IPS-NIHi7 (cell line): ENCODE measurements at regions not wholly inside any gene's neighbourhood (a gene's known extent, or its start where the extent isn't known, plus 50 kb on each side); places are given as distances from the start of the nearest gene placed in this dataset.

Experiments used
- DNase-seq: peaks from one replicate; pipeline ENCODE4 v3.0.0; 2012; ENCODE audit warnings: mixed read lengths; ENCODE audit errors: extremely low spot score

GRCh38 chr13:111909971-111910671, 156.8 kb upstream of the SOX1 start:
- no peak for DNase-seq

- DNase-seq, result no peak
Measured at GRCh38 chr13:111911121-111911720, 155.7 kb upstream of the SOX1 start.

- DNase-seq, result no peak
Measured at GRCh38 chr13:111911754-111912452, 155.0 kb upstream of the SOX1 start.

GRCh38 chr13:111912453-111912866, 154.5 kb upstream of the SOX1 start:
- no peak for DNase-seq

- DNase-seq, result no peak
Measured at GRCh38 chr13:111912991-111913760, 153.8 kb upstream of the SOX1 start.

DNA sequence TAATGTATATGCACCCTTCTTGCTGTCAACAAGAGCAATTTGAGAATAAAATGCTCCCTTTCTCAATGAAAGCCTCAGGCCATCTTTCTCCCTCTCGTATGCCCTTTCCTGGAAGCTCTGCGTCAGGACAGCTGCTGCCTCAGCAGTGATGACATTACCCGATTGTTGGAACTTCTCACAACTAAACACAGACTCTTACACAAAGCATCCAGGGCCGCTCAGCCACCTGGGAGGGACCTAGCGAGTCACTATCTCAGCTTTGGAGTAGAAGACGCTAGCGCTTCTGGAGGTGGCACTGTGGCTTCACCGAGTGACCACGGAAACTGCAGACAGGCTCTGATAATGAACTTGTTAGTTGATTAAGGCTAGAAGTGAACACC, 153.2 kb upstream of the SOX1 start:
- DNase-seq, result no peak

DNA sequence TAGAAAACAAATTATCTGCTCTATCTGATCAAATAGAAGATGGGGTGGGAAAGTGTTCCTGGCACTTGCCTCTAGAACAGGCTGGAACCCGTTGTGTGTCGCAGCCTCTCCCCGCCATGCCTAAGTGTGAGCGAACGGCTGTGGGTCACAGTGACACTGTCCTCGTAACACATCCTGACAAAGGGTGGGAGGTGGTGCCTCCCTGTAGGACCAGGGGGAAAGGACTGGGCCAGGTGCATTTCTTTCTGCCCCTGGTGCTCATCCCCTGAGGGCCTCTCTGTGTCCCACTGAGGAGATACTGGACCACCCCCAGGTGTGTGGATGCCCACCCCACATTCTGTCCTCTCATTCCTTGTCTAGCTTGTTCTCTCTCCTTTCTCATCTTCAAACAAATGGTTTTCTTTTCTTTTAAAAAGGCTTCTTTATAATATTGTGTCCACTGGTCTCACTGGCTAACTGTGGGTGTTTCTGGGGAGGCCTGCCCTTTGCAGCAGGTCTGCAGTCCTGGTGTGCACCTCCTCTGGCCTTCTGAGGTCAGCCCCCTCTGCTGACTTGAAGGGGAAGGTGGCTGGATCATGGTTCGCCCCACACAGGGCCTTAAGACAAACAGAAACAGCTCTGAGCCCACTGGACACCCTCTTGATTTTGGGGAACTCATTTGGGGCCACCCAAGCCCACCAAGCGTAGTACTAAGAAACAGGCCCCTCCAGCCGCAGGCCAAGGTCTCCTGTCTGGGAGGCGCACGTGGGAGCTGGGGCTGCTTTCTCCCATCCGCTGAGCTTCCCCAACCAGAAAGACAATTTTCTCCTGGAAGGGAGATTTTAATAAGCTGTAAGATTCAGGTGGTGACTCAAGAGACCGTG, 152.5 kb upstream of the SOX1 start:
- DNase-seq, result no peak

DNA sequence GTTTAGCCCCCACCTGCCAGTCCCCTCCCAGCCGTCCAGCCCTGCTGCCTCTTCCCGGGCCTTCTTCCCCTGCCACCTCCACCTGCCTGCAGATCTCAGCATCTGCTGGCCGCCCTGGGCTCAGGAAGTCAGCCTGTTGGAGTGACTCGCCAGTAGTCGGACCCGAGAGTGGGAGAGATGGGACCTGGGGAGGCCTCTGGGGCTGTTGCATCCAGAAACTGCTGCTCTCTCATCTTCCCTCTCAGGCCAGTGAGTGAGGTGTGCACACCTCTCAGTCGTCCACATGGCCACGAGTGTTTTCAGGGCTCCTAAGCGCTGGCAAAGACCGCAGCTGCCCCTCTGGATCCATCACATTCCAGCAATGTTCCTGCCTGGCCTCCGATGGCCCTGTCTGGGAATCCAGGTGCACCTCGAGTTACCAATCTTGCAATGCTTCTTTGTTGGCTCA, 151.8 kb upstream of the SOX1 start:
- DNase-seq, result no peak

GRCh38 chr13:111916201-111916600, 150.7 kb upstream of the SOX1 start:
- DNase-seq, result no peak

DNA sequence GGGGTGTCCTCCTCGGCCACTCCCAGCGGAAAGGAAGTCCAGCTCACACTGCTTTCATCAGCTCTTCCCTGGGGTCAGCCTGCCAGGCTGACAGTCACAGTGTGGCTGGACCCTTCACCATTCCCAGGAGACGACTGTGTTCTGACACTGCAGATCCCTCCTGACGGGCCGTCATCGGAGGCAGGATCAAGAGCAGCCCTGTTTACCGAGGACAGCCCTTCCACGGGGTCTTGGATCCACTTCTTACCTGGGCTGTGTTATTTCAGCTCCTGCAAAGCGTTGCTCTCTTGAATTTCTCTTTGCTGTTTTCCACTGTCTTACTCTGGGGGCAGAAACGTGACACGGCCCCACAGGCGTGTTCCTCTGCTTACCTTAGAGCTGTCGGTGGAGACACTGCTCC, 149.9 kb upstream of the SOX1 start:
- no peak for DNase-seq

DNA sequence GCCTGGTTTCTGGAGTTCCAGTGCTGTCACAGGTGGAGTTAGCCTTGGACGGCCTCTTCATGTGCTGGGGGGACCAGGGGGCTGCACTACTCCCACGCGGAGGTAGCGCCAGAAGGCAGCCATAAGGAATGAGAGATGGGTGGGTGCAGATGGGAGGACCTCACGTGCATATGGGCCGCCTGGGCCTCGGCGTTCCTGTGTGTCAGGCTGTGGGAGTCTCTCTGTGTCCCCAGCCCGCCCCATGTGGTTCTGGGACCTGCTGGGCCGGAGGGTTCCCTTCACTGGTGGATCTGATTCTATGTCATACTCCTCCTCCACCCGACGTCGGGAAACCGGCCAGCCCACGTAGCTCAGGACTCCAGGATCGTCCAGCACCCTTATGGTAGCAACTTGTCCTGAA, 149.0 kb upstream of the SOX1 start:
- no peak for DNase-seq

- DNase-seq, result no peak
Measured at GRCh38 chr13:111919286-111919685, 147.7 kb upstream of the SOX1 start.

DNA sequence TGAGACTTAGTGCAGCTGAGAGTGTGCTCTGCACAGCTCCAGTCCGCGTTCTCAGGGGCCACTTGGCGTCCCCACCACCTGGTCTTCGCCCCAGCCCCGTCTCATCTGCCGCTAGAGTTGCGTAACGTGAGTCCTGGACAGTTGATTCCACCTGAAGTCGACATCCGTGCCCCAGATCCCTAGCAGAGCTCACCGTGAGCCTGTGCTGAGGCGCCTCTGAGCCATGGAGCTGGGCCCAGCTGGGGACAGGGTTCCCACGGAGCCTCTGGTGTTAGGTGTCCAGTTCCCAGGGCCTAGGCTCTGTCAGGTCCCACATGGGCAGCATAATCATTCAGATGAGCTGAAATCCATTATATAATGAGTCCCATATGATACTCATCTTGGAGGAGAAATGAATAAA, 147.1 kb upstream of the SOX1 start:
- DNase-seq, result no peak

DNA sequence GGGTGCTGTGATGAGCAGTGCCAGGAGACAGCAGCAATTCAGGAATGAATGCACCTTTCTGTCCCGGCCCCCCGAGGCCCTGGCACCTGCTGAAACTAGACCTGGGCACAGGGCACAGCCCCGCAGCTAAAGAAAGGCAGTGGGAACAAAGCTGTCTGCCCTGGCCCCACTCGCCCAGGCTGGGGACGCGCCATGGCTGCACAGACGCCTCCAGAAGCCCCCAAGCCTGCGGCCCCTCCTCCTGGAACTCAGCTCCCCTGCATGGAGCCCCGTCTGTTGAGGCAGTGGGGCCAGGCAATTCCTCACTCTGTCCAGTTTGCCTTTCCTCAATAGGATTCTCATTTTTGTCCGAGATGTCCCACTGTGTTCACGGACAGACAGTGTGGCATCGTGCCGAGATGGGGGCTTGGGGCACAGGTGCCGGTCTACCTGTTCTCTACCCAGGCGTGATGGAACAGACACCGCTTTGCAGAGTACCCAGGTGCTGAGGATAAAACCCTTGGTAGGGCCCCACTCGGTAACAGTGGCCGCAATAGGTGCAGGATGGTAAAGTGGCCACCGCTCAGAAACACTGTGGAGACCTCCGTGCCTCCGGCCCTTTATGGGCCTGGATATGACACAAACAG, 146.5 kb upstream of the SOX1 start:
- DNase-seq, result no peak

DNA sequence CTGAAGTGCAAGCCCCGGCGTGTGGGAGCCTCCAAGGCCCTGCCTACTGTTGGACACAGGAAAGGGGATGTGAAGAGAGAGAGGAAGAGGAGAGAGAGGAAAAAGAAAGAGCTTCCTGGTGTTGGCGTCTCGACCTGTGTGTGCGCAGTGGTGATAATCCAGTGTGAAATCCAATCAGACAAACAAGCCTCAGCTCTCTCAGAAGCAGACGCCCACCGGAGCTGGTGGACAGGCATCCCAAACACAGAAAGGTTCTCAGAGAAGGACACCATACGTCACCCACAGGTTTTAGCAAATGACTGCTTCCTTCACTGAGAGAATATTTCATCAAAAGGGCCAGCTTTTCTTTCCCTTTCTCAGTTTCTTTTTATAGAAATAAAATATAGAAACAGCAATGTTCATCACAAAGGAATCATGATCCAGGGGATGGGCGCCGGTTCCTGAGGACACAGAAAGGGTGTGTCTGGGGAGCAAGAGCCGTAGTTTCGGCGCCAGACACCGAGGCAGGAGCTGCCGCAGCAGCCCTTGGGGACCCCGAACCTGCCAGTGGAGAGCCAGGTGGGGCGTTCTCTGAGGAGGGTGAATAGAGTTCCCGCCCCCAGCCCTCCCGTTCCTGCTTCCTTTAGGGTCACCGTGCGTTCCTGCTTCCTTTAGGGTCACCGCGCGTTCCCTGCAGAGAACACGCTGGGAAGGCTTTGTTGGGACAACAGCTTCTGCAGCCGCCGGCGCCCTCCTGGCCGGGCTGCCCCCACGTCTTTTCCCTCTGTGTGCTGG, 145.8 kb upstream of the SOX1 start:
- no peak for DNase-seq

- DNase-seq, result no peak
Measured at GRCh38 chr13:111922086-111922485, 144.9 kb upstream of the SOX1 start.

DNA sequence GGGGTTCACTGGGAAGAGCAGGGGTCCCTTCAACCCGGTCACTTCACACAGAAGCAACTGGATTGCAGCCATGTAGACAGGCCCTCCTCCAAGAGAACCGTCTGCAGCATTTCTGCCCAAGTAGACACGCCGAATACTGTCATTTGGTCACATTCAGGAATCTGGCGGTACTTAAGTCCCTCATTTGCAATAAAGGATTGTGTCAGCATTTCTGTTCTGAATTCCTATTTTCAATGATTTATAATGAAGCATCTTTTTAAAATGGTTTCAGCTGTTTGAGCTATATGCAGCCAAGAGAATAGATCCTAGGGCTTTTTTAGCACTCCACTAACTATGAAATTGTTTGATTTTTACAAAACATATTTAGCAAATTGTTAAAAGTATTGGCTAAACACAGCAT, 143.5 kb upstream of the SOX1 start:
- DNase-seq, result no peak

DNA sequence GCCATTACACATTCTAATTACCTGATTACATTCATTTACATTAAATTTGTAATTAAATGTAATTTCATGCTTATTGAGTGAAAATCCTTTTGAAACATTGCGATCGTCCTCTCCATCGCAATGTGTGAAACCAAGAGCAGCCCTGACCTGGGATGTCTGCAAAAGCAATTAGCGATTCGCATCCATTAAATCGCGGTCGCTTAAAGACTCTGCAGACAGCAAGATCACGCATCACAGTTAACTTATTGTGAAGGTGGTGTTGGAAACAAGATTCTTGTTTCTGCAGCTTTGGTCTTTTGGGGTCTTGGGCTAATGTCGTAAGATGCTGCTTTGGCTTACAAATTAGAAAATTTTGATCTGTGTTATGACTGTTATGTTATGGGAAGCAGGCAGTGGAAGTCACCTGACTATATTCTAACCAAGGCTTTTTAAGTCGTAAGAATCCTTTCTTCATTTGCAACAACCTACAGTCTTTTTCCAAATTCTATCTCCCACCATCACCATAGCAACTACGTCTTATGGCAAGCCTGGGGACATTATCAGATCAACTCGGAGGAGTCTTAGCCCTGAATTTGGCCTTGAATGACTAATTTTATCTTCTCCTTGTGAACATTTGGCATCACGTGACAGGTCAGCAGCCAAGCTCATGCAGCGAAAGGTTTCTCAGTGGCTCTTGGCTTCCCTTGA, 142.8 kb upstream of the SOX1 start:
- DNase-seq, result no peak

- DNase-seq, result no peak
Measured at GRCh38 chr13:111924678-111925075, 142.3 kb upstream of the SOX1 start.
